ENCODE measurements at regions not wholly inside any gene's neighbourhood (a gene's known extent, or its start where the extent isn't known, plus 50 kb on each side); places are given as distances from the start of the nearest gene placed in this dataset.

- TF ChIP-seq POLR2A (IDR thresholded peaks at IDR 0.05): no peak
- TF ChIP-seq CTCF (IDR thresholded peaks at IDR 0.05): no peak
Measured at GRCh38 chrX:124863303-124863702, 456.4 kb upstream of the TEX13C start.

All from right lobe of liver (tissue), 4 donors.